Activated CD4-positive, alpha-beta memory T cell treated with anti-CD3 and anti-CD28 coated beads for 36 hours (primary cell): ENCODE measurements at regions not wholly inside any gene's neighbourhood (a gene's known extent, or its start where the extent isn't known, plus 50 kb on each side); places are given as distances from the start of the nearest gene placed in this dataset.

Source experiments
- CTCF ChIA-PET: fragments of 350-600 bp; sonication (Branson Sonifier 250); formaldehyde crosslinking; loops from one replicate; lab custom pipeline; 2021; ENCODE audit warnings: antibody characterized with exemption, inconsistent platforms; lab: Charles Lee
- POLR2A ChIA-PET: fragments of 350-600 bp; sonication (Branson Sonifier 250); formaldehyde crosslinking; loops from one replicate; lab custom pipeline; 2021; ENCODE audit warnings: antibody characterized with exemption; lab: Charles Lee
- DNase-seq: peaks from one replicate; pipeline ENCODE4 v3.0.0-alpha.2; 2020
- H3K27ac Mint-ChIP-seq: one replicate; pipeline ENCODE4 v1.8.0; 2021; ENCODE audit warnings: mixed read lengths
- H3K27me3 Mint-ChIP-seq: one replicate; pipeline ENCODE4 v1.8.0; 2021; ENCODE audit warnings: mixed read lengths
- H3K36me3 Mint-ChIP-seq: one replicate; pipeline ENCODE4 v1.8.0; 2021; ENCODE audit warnings: mixed read lengths
- H3K4me1 Mint-ChIP-seq: one replicate; pipeline ENCODE4 v1.8.0; 2021; ENCODE audit warnings: low read depth, mixed read lengths
- H3K4me3 Mint-ChIP-seq: one replicate; pipeline ENCODE4 v1.8.0; 2021; ENCODE audit warnings: mild to moderate bottlenecking, mixed read lengths
- H3K9me3 Mint-ChIP-seq: one replicate; pipeline ENCODE4 v1.8.0; 2021; ENCODE audit warnings: mixed read lengths
- intact Hi-C: fragments of 100-400 bp; cut with micrococcal nuclease; formaldehyde crosslinking; loops from one replicate; pipeline ENCODE4 v1.15.1; 2023

DNA sequence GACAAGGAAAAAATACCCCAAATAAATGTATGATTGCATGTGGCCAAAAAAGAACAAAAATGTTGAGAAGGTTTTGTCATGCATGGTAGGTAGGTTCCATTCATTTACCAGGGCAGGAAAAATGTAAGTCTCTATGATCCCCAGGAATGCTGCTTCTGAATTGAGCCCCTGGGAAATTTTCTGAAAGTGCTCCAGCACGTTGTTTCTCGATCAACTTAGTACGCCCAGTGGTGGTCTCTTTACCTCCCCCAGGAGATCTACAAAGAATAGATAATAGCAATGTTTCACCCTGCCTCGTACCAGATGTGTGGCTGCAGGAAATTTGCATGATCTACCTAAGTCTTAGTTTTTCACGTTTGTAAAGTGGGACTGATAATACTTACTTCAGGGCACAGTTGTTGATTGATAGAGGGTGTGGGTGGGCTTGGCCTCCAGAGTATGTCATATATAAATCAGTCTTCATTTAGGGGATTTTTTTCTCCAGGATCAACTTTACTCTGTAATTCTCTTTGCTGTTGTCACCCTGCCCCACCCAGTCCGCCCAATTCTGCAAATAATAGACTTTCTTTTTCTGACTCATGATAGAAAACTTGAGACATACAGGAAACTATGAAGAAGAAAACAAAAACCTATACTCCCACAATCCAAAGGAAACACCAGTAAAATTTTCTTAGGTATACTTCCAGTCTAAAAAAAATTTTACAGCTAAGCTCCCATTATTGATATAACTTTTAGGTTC lies 462.0 kb upstream of the RUNX1 start:
- ChIA-PET POLR2A (no interaction called here), CTCF (no interaction called here)
- Mint-ChIP-seq H3K9me3 (no peaks in the 10 kb centered on the region), H3K4me1 (peaks cover 22% of the 10 kb centered on the region), H3K36me3 (no peaks in the 10 kb centered on the region), H3K4me3 (no peak overlapping the region), H3K27me3 (peaks cover 8% of the 10 kb centered on the region), H3K27ac (no peak overlapping the region)
- intact Hi-C loops: loop anchor here (1.0 to 5.0 kb wide), 2 partner anchors 17 to 84 kb away; no protein-coding TSS in a partner anchor
- DNase-seq: peak; percentile 40

DNA sequence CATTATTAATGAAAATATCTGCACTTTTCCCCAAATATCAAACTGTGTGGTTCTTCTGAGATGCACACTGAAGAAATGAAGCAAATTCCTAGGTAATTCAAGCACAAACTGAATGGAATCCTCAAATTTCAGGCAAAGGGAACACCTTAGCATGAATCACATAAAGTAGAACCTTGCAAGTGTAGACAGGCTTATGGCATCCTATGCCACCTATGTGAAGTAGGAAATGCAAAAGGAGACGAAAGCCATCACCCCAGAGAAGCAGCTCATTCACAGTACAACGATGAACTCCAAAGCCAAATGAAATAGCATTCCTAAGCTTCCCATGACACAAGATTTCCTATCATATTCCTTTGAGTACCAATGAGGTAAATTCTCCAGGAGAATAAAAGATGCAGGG lies 461.2 kb upstream of the RUNX1 start:
- no peak for DNase-seq
- CTCF ChIA-PET: no interaction called here
- POLR2A ChIA-PET: no interaction called here

DNA sequence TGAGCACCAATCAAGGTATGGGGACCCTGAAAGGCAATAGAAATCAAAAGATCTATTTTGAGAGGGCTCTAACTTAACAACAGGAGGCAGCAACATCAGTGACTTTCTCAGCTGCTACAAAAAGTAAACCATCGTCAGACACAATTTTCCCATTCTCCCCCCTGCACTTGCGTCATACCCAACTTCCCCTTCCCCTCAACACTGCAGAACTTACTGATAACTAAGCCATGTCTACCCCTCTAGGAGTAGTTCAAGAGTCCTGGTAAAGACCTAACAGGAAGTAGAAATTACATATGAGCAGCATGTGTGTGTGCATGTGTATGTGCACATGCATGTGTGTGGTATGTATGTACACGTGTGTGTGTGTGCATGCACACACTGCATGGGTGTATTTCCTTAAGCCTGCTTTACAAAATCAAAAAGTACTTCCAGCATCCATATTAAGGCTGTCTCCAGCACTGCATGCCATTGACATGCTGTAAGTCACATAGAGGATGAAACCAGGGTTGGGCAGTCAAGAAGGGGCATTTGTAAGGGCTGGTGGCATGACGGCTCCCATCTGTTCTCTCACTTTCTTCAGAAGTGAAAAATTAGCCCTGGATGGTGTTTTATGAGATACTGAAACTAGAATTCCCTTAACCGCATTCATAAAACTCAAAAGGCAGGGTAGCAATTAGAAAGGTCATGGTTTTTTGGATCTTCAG lies 460.1 kb upstream of the RUNX1 start:
- intact Hi-C loops: no loop called here

More for the DNA sequence above, 461.2 kb upstream of the RUNX1 start:
- Mint-ChIP-seq H3K4me3 (no peak overlapping the region), H3K36me3 (no peaks in the 10 kb centered on the region), H3K9me3 (no peaks in the 10 kb centered on the region), H3K27ac (no peak overlapping the region), H3K4me1 (peaks cover 22% of the 10 kb centered on the region), H3K27me3 (peaks cover 10% of the 10 kb centered on the region)
- intact Hi-C loops: loop anchor here (5.0 kb wide), 1 partner anchor 83 kb away; no protein-coding TSS in a partner anchor

DNA sequence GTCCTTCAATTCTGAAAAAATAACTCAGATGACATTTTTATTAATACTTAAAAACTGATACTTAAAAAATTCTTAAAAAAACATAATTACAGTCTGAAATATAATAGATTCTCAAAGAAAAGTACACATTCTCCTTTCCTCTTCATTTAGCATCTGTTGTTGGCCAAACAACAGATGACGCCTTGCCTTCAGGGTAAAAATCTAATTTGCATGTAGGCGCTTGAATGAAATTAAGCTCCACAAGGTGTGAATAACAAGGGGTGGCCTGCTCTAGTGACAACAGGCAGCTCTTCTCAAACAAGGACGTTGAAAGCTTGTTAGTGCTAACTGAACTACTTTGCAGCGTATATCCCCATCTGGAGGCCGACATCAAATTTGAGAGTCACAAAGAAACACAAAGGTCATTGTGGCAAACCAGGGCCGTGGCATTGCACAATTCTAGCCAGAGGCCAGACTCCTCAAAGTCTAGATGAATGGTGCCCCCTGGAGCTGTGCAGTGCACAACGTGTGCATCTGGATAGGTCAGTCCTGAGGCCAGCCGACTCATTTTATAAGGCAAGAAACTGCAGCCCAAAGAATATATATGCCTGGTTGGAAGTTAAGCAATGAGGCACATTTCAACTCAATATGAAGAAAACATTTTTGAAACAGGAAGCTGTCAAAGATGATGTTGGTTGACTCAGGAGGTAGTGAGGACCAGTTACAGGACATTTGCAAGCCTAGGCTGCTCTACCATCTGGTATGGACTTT lies 459.2 kb upstream of the RUNX1 start:
- H3K27ac Mint-ChIP-seq: no peak overlapping the region
- intact Hi-C loops: no loop called here
- H3K9me3 Mint-ChIP-seq: no peaks in the 10 kb centered on the region
- H3K36me3 Mint-ChIP-seq: no peaks in the 10 kb centered on the region
- peaks cover 34% of the 10 kb centered on the region for H3K4me1 Mint-ChIP-seq
- H3K27me3 Mint-ChIP-seq: peaks cover 11% of the 10 kb centered on the region
- ChIA-PET CTCF (interaction anchor here (1.7 kb wide), 1 partner anchor 763 kb away, joined by 4 read pairs; no protein-coding TSS in a partner anchor), POLR2A (no interaction called here)
- H3K4me3 Mint-ChIP-seq: no peak overlapping the region
- DNase-seq: peak; percentile 30

More for the DNA sequence above, 460.1 kb upstream of the RUNX1 start:
- Mint-ChIP-seq H3K4me1 (peaks cover 26% of the 10 kb centered on the region), H3K4me3 (no peak overlapping the region), H3K9me3 (no peaks in the 10 kb centered on the region), H3K36me3 (no peaks in the 10 kb centered on the region), H3K27ac (no peak overlapping the region), H3K27me3 (peaks cover 11% of the 10 kb centered on the region)
- no peak for DNase-seq
- ChIA-PET POLR2A (no interaction called here), CTCF (interaction anchor here (1.7 kb wide), 1 partner anchor 764 kb away, joined by 4 read pairs; no protein-coding TSS in a partner anchor)

DNA sequence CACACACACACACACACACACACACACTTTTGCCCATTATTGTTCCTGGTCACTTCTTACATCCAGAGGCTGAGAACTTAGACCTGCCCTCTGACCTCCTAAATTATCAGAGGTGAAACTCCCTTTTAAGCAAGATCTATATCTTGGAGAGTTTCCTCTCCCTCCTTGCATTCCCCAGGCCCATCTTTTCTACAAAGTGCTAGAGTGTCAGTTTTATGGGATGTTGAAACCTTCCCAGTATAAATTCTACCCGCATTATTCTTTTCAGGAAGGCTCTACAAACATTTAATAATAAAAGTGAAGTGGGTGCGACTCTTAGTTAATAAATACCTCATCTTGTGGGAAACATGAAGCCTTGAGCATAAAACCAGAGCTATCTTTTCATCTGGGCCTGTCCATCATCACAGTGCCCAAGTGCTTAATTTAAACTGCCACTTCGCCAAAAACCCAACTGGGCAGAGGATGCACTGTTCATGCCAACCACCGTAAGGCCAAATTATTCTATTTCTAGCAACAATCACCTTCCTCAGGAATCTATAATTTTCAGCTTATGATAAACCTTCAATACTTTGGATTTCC lies 458.2 kb upstream of the RUNX1 start:
- no peak overlapping the region for H3K27ac Mint-ChIP-seq
- intact Hi-C loops: no loop called here
- H3K4me1 Mint-ChIP-seq: peaks cover 41% of the 10 kb centered on the region
- no peak for DNase-seq
- H3K9me3 Mint-ChIP-seq: no peaks in the 10 kb centered on the region
- CTCF ChIA-PET: no interaction called here
- H3K4me3 Mint-ChIP-seq: no peak overlapping the region
- peaks cover 14% of the 10 kb centered on the region for H3K27me3 Mint-ChIP-seq
- H3K36me3 Mint-ChIP-seq: no peaks in the 10 kb centered on the region
- POLR2A ChIA-PET: no interaction called here

DNA sequence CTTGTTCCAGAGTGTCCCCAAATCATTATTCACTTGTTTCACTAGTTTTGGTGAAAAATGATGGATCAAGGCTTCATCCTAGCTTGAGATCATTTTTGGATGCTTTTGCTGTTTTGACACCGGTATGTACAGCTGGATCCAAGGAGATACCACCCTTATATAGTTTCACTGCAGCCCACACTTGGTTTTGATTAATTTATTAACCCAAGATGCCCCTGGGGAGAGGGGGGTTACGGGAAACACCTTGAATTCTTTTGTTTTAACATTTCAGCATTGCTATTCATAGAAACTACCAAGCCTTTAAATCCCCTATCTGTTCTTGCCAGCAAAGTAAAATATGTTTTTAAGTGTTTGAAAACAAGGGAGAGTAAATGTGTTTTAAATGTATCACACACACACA lies 457.7 kb upstream of the RUNX1 start:
- intact Hi-C loops: no loop called here
- Mint-ChIP-seq H3K9me3 (no peaks in the 10 kb centered on the region), H3K4me3 (no peak overlapping the region), H3K36me3 (no peaks in the 10 kb centered on the region), H3K27me3 (peaks cover 13% of the 10 kb centered on the region), H3K27ac (no peak overlapping the region), H3K4me1 (peaks cover 37% of the 10 kb centered on the region)
- no peak for DNase-seq
- POLR2A ChIA-PET: no interaction called here
- CTCF ChIA-PET: no interaction called here

DNA sequence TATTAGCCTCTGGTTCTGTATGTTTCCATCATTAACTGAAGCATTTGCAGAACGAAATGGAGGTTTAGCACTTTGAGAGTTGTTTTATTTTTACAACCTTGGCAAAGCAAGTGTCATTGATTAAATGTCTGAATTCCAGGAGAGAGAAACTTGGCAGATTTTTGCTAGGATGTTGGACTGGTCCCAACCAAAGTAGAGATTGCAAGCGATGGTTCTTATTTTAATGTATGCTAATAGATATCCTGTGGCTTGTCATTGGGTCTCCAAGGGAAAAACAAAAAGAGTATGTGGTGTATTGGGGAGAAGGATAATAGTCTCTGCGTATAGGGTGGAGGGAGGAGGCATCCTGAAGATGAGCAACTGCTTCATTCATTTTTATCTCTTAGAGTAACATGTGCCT lies 457.2 kb upstream of the RUNX1 start:
- Mint-ChIP-seq H3K4me3 (no peak overlapping the region), H3K9me3 (no peaks in the 10 kb centered on the region), H3K27me3 (peaks cover 14% of the 10 kb centered on the region), H3K27ac (no peak overlapping the region), H3K4me1 (peaks cover 33% of the 10 kb centered on the region), H3K36me3 (no peaks in the 10 kb centered on the region)
- ChIA-PET CTCF (no interaction called here), POLR2A (no interaction called here)
- DNase-seq: no peak
- intact Hi-C loops: no loop called here

DNA sequence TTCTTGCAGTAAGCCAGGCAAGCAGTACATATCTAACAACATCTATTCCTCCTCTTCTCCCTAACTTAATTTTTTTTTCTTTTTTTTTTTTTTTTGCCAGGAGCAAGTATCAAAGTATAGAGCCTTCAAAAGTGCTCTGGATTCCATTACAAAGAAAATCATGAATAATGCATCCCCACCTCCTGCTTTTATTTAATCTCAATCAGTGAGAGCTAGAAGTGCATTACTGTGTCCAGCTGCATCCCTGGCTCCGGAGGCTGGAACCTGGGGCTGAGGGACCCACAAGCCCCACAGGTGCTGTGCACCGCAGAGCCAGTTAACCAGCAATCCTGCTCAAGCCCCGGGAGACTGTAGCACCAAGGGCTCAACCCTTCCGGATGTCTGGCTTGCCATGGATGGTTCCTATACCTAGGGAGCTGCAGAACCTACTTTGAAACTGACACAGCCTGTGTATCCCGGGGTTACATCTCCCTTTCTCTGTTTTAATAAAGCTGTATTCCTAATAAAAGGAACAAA lies 455.9 kb upstream of the RUNX1 start:
- intact Hi-C loops: no loop called here
- H3K4me3 Mint-ChIP-seq: no peak overlapping the region
- no peak overlapping the region for H3K27ac Mint-ChIP-seq
- ChIA-PET CTCF (no interaction called here), POLR2A (no interaction called here)
- no peaks in the 10 kb centered on the region for H3K36me3 Mint-ChIP-seq
- H3K4me1 Mint-ChIP-seq: peaks cover 22% of the 10 kb centered on the region
- DNase-seq: no peak
- H3K27me3 Mint-ChIP-seq: peaks cover 12% of the 10 kb centered on the region
- no peaks in the 10 kb centered on the region for H3K9me3 Mint-ChIP-seq

DNA sequence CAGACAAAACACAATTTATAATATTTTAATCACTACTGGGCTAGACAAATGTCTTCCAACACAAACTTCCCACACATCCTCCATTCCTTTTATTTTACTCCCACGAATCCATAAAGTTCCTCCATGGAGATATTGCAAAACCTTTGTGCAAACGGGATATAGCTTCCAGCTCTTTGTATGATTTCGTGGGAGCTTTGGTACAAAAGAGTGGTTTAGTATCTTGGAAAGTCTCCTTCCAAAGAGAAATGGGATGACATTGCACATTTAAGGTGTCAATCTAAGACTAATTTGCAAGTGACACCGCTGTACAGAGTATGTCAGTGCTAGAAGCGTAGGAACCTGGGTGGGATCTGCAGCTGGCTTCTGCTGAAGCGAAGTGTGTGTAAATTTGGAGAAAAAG lies 455.2 kb upstream of the RUNX1 start:
- Mint-ChIP-seq H3K9me3 (no peaks in the 10 kb centered on the region), H3K36me3 (no peaks in the 10 kb centered on the region), H3K4me3 (no peak overlapping the region), H3K27me3 (peaks cover 12% of the 10 kb centered on the region), H3K4me1 (peaks cover 19% of the 10 kb centered on the region), H3K27ac (no peak overlapping the region)
- intact Hi-C loops: no loop called here
- CTCF ChIA-PET: interaction anchor here (0.8 kb wide), 1 partner anchor 21 kb away, joined by 3 read pairs; no protein-coding TSS in a partner anchor
- POLR2A ChIA-PET: interaction anchor here (0.6 kb wide), 1 partner anchor 61 kb away, joined by 3 read pairs; no protein-coding TSS in a partner anchor
- no peak for DNase-seq

DNA sequence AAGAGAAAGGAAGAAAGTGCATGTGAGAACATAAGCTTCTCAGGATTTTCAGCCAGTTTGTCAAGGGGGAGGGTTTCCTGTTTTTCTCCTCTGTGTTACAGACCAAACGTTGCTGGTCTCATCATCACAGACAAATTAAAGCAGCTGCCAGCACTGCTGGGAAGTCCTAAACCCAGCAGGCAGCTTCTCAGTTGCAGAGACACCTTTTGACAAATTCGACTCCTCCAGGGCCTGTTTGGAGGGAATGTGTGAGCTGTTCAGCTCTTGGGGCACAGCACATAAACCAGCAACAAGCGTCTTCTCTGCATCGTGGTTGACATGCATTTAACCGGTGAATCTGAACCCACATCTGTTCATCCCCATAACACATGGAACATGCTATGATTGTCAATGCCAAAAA lies 454.6 kb upstream of the RUNX1 start:
- H3K27ac Mint-ChIP-seq: no peak overlapping the region
- CTCF ChIA-PET: interaction anchor here (0.8 kb wide), 1 partner anchor 21 kb away, joined by 3 read pairs; no protein-coding TSS in a partner anchor
- peaks cover 8% of the 10 kb centered on the region for H3K27me3 Mint-ChIP-seq
- POLR2A ChIA-PET: interaction anchor here (0.5 to 0.6 kb wide), 2 partner anchors 61 to 312 kb away, joined by 3 read pairs; no protein-coding TSS in a partner anchor
- no peaks in the 10 kb centered on the region for H3K36me3 Mint-ChIP-seq
- intact Hi-C loops: no loop called here
- no peaks in the 10 kb centered on the region for H3K9me3 Mint-ChIP-seq
- no peak for DNase-seq
- H3K4me3 Mint-ChIP-seq: no peak overlapping the region
- peaks cover 19% of the 10 kb centered on the region for H3K4me1 Mint-ChIP-seq

DNA sequence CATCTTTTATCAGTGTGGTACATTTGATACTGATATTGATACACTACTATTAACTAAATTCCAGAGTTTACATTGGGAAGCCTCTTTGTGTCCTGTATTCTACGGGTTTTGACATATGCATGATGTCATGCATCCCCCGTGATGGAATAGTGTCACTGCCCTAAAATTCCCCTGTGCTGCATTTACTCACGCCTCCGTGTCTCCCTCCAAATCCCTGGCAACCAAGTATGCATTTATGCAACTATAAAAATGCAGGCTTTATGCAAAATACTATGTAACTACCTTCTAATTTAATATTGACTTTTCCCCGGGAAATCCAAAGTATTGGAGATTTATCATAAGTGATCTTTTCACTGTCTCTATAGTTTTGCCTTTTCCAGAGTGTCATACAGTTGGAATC lies 453.7 kb upstream of the RUNX1 start:
- no peaks in the 10 kb centered on the region for H3K9me3 Mint-ChIP-seq
- no peak overlapping the region for H3K27ac Mint-ChIP-seq
- POLR2A ChIA-PET: interaction anchor here (0.5 kb wide), 1 partner anchor 313 kb away, joined by 3 read pairs; no protein-coding TSS in a partner anchor
- H3K4me3 Mint-ChIP-seq: no peak overlapping the region
- intact Hi-C loops: no loop called here
- no peak for DNase-seq
- peaks cover 19% of the 10 kb centered on the region for H3K4me1 Mint-ChIP-seq
- CTCF ChIA-PET: no interaction called here
- no peaks in the 10 kb centered on the region for H3K36me3 Mint-ChIP-seq
- H3K27me3 Mint-ChIP-seq: peaks cover 8% of the 10 kb centered on the region
